GM23248 (cell line): ENCODE measurements at regions not wholly inside any gene's neighbourhood (a gene's known extent, or its start where the extent isn't known, plus 50 kb on each side); places are given as distances from the start of the nearest gene placed in this dataset.

Experiments
- EZH2 ChIP-seq: fragments of 200-600 bp; sonication (generic); IDR thresholded peaks from 2 replicates; pipeline ENCODE4 v1.6.1; 2018; ENCODE audit warnings: antibody characterized with exemption, mild to moderate bottlenecking; ENCODE audit not compliant: insufficient read depth, poor library complexity, severe bottlenecking
- EZH2phosphoT487 ChIP-seq: fragments of 200-600 bp; sonication (generic); IDR thresholded peaks from 2 replicates; pipeline ENCODE4 v1.6.1; 2018; ENCODE audit warnings: antibody characterized with exemption, moderate library complexity, mild to moderate bottlenecking, low read depth; ENCODE audit not compliant: insufficient read depth

DNA sequence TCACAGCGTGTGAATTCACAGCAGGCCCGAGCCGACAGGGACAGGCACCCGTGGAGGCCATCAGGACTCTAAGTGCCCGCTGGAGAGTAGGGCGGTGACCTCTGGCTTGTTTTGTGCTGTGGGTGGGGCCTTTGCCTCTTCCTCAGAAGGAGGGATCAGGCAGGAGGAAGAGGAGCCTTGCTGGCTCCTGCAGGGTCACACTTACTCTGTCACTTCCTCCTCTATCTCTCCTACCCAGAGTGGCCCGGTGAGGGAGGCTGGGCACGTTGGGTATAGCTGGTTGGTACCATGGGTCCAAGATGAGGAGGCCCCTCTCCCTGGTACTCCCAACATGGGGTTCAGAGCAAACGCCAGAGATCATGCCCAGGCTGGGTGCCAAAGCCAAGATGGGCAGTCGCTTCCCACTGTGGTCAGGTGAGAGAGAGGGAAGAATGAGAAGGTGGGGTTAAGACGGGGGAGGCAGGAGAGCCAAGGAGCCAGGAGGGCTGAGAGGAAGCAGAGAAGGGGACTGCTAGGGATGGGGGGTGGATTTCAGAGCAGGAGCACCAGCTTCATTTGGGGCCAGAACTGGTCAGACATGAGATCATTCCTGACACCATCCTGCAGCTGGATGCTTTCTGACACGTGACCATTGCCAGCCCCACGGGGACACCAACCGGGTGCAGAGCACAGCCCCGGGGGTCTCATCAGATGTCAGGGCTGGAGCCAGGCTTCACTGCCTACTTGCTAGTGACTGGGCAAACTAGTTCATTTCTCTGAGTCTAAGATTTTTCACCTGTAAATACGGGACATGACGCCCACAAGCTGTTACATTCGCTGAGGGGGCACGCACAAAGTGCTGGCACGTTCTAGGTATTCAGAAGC is 54.8 kb upstream of the CACUL1 start:
- no peak for TF ChIP-seq EZH2phosphoT487
- no peak for TF ChIP-seq EZH2
